DMS 273 (cell line): ENCODE measurements at regions not wholly inside any gene's neighbourhood (a gene's known extent, or its start where the extent isn't known, plus 50 kb on each side); places are given as distances from the start of the nearest gene placed in this dataset.

Experiments
- DNase-seq: peaks from one replicate; lab custom pipeline; 2025; ENCODE audit not compliant: unreplicated experiment; lab: John Stamatoyannopoulos, UW

GRCh38 chr12:3972576-3972975, 99.4 kb upstream of the PARP11 start:
- no peak for DNase-seq

- DNase-seq: no peak
These were observed 95.3 kb upstream of the PARP11 start for GRCh38 chr12:3968523-3968922.

GRCh38 chr12:3967556-3968160, 94.5 kb upstream of the PARP11 start:
- DNase-seq: no peak

- DNase-seq: no peak
These were observed 93.2 kb upstream of the PARP11 start for GRCh38 chr12:3966376-3966775.

- DNase-seq: no peak
These were observed 91.8 kb upstream of the PARP11 start for GRCh38 chr12:3965046-3965445.

- peak; percentile 7 for DNase-seq
These were observed 91.2 kb upstream of the PARP11 start for GRCh38 chr12:3964439-3964838.

GRCh38 chr12:3962631-3963483, 89.7 kb upstream of the PARP11 start:
- no peak for DNase-seq

GRCh38 chr12:3961591-3961990, 88.4 kb upstream of the PARP11 start:
- DNase-seq: no peak

- DNase-seq: no peak
These were observed 86.8 kb upstream of the PARP11 start for GRCh38 chr12:3959799-3960560.

GRCh38 chr12:3958534-3958933, 85.3 kb upstream of the PARP11 start:
- no peak for DNase-seq

- no peak for DNase-seq
These were observed 78.4 kb upstream of the PARP11 start for GRCh38 chr12:3951380-3952135.

GRCh38 chr12:3950714-3951320, 77.6 kb upstream of the PARP11 start:
- DNase-seq: no peak

- no peak for DNase-seq
These were observed 74.6 kb upstream of the PARP11 start for GRCh38 chr12:3947781-3948180.

GRCh38 chr12:3945671-3946070, 72.5 kb upstream of the PARP11 start:
- DNase-seq: no peak

- no peak for DNase-seq
These were observed 71.4 kb upstream of the PARP11 start for GRCh38 chr12:3944620-3945019.

- DNase-seq: no peak
These were observed 64.9 kb upstream of the PARP11 start for GRCh38 chr12:3938042-3938544.

- no peak for DNase-seq
These were observed 61.9 kb upstream of the PARP11 start for GRCh38 chr12:3935078-3935477.

GRCh38 chr12:3933819-3934192, 60.6 kb upstream of the PARP11 start:
- DNase-seq: no peak

GRCh38 chr12:3933074-3933818, 60.0 kb upstream of the PARP11 start:
- no peak for DNase-seq

- no peak for DNase-seq
These were observed 58.6 kb upstream of the PARP11 start for GRCh38 chr12:3931776-3932175.
